ENCODE measurements at regions not wholly inside any gene's neighbourhood (a gene's known extent, or its start where the extent isn't known, plus 50 kb on each side); places are given as distances from the start of the nearest gene placed in this dataset.

DNA sequence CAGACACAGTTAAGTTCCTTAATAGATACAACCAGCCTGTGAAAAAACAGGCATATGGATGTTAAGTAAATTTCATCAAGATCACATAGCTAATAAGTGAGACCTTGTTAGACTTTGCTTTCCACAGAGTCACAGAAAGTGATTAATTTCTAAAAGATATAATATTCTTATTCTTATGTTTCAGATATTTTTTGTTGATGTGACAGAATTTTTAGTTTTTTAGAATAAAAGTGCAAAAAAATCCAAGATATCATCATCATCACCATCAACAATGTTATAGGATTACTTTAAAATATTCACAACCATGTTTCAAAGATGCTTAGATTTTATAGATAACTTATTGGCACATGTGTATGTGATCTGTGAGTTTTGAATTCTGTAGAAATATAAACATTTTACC lies 132.3 kb upstream of the ITGA4 start:
- Histone ChIP-seq H3K27ac (no peak overlapping the region), H3K4me1 (no peaks in the 10 kb centered on the region), H3K36me3 (replicated peaks in 1 of 2; ENCODE audit: insufficient read depth in 1 of 2, low read depth in 2 of 2) (no peaks in the 10 kb centered on the region), H3K27me3 (no peaks in the 10 kb centered on the region), H3K9me3 (no peaks in the 10 kb centered on the region), H3K4me3 (no peak overlapping the region)
- intact Hi-C loops (cut with DNase I), result no loop called here
- TF ChIP-seq POLR2A (IDR thresholded peaks at IDR 0.05), result no peak
- TF ChIP-seq, protein P1, sequence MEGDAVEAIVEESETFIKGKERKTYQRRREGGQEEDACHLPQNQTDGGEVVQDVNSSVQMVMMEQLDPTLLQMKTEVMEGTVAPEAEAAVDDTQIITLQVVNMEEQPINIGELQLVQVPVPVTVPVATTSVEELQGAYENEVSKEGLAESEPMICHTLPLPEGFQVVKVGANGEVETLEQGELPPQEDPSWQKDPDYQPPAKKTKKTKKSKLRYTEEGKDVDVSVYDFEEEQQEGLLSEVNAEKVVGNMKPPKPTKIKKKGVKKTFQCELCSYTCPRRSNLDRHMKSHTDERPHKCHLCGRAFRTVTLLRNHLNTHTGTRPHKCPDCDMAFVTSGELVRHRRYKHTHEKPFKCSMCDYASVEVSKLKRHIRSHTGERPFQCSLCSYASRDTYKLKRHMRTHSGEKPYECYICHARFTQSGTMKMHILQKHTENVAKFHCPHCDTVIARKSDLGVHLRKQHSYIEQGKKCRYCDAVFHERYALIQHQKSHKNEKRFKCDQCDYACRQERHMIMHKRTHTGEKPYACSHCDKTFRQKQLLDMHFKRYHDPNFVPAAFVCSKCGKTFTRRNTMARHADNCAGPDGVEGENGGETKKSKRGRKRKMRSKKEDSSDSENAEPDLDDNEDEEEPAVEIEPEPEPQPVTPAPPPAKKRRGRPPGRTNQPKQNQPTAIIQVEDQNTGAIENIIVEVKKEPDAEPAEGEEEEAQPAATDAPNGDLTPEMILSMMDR (IDR thresholded peaks at IDR 0.05), result no peak
- ATAC-seq, result no peak
- DNase-seq, result no peak

DNA sequence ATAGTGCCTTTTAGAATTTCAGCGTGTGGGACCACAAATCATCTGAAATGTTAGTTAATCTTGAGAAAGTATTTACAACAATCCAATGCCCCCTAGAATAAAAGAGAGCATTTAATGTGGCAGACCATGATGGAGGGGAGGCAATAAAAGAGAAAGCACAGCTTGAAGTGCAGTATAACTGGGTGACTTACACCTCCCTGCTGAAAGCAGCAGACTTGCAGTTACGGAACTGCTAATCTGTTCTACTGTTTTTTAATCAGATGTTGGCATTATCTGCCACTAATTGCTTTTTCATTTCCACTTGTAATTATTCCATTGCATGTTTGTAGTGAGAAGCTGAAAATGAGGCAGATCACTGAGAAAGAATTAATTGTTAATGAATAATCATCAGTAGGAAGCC lies 130.5 kb upstream of the ITGA4 start:
- Histone ChIP-seq H3K36me3 (replicated peaks in 1 of 2; ENCODE audit: insufficient read depth in 1 of 2, low read depth in 2 of 2) (no peaks in the 10 kb centered on the region), H3K4me3 (no peak overlapping the region), H3K27me3 (no peaks in the 10 kb centered on the region), H3K4me1 (no peaks in the 10 kb centered on the region), H3K9me3 (no peaks in the 10 kb centered on the region), H3K27ac (no peak overlapping the region)
- 68 to 76% methylated on average over 2 of the region's 2 CpGs for WGBS, 2 donors
- TF ChIP-seq POLR2A (IDR thresholded peaks at IDR 0.05), result no peak
- TF ChIP-seq, protein P1 (IDR thresholded peaks at IDR 0.05), result no peak
- ATAC-seq, result no peak
- intact Hi-C loops (cut with DNase I), result no loop called here
- no peak for DNase-seq

DNA sequence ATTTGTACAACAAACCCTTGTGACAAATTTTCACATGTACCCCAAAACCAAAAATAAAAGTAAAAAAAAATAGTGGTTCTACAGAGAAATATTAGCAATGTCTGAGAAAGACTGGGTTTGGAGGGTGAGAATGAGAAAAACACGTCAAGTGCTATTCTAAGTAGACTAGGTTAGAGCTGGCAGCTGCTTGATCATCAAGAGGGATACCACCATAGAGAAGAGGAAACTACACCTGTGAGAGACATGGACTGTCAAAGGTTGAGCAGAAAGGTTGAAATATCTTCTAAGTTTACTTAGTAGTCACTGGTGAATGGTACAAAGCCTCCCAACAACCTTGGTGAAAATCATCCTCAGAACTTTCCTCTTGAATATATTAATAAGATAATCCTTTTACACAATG lies 126.9 kb upstream of the ITGA4 start:
- no peak overlapping the region for H3K27ac ChIP-seq
- H3K27me3 ChIP-seq, result no peaks in the 10 kb centered on the region
- WGBS, 2 donors, result 51 to 57% methylated on average over 1 of the region's 1 CpG
- no peaks in the 10 kb centered on the region for H3K36me3 ChIP-seq (replicated peaks in 1 of 2; ENCODE audit: insufficient read depth in 1 of 2, low read depth in 2 of 2)
- intact Hi-C loops (cut with DNase I), result no loop called here
- ATAC-seq (no peak), DNase-seq (no peak)
- H3K4me1 ChIP-seq, result no peaks in the 10 kb centered on the region
- no peaks in the 10 kb centered on the region for H3K9me3 ChIP-seq
- TF ChIP-seq, protein P1 (IDR thresholded peaks at IDR 0.05), result no peak
- TF ChIP-seq POLR2A (IDR thresholded peaks at IDR 0.05), result no peak
- no peak overlapping the region for H3K4me3 ChIP-seq

DNA sequence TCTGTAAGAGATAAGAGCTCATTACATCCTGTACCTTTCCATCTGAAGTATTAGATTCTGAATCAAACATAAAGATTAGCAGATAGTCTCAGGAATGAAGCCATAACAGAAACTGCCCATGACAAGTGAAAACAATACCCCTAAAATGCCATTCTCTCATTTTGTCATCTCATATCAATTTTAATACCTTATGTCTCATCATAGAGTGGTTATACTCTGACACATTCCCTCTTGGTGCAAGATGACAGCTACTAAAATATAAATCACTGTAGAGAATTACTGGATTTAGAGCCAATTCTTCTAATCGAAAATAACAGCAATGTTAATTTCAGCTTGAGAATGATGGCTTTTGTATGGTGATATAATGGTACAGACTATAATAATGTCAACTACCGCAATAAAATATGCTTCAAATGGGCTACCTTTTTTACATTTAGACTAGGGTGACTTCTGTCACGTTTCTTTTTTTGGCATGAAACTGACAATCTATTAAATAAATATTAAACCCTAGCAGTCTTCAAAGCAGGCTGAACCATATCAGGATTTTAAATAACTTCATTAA lies 125.1 kb upstream of the ITGA4 start:
- ATAC-seq (no peak), DNase-seq (no peak)
- Histone ChIP-seq H3K36me3 (replicated peaks in 1 of 2; ENCODE audit: insufficient read depth in 1 of 2, low read depth in 2 of 2) (no peaks in the 10 kb centered on the region), H3K4me1 (no peaks in the 10 kb centered on the region), H3K27ac (no peak overlapping the region), H3K4me3 (no peak overlapping the region), H3K27me3 (no peaks in the 10 kb centered on the region), H3K9me3 (no peaks in the 10 kb centered on the region)
- 41 to 48% methylated on average over 3 of the region's 3 CpGs for WGBS, 2 donors
- intact Hi-C loops (cut with DNase I), result no loop called here
- TF ChIP-seq, protein P1 (IDR thresholded peaks at IDR 0.05), result no peak
- no peak for TF ChIP-seq POLR2A (IDR thresholded peaks at IDR 0.05)

DNA sequence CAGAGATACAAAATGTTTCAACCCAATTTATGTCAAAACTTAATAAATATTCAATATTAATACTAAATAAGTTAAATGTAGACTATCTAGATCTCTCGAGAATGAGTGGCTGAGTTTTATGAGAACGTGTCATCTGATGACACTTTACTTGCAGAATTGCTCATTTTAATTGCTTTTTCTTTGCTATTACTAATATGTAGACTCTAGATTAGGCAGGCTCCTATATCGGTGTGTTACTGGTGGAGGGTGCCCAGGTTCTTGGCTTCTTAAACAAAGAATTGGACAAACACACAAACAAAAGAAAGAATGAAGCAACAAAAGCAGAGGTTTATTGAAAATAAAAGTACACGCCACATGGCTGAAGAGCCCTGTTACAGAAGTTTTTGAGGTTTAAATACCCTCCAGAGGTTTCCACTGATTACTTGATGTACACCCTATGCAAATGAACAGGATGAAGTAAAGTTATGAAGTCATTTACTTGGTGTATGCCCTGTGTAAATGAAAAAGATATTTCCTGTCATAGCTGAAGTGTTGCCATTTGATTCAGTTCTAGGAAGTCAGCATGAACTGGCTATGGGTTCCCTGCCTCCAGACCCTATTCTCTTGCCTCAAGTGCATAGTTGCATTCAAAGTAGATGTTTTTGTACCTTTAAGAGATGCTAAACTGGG lies 122.9 kb upstream of the ITGA4 start:
- Histone ChIP-seq H3K9me3 (no peaks in the 10 kb centered on the region), H3K36me3 (replicated peaks in 1 of 2; ENCODE audit: insufficient read depth in 1 of 2, low read depth in 2 of 2) (no peaks in the 10 kb centered on the region), H3K4me3 (no peak overlapping the region), H3K27ac (no peak overlapping the region), H3K27me3 (no peaks in the 10 kb centered on the region), H3K4me1 (no peaks in the 10 kb centered on the region)
- ATAC-seq (no peak), DNase-seq (no peak)
- intact Hi-C loops (cut with DNase I), result no loop called here
- WGBS, 2 donors, result 67 to 72% methylated on average over 4 of the region's 4 CpGs
- TF ChIP-seq, protein P1 (IDR thresholded peaks at IDR 0.05), result no peak
- TF ChIP-seq POLR2A (IDR thresholded peaks at IDR 0.05), result no peak
